HG03045 (cell line): ENCODE measurements at regions not wholly inside any gene's neighbourhood (a gene's known extent, or its start where the extent isn't known, plus 50 kb on each side); places are given as distances from the start of the nearest gene placed in this dataset.
"Not testable (repeated sequence)": the region's sequence is repeated elsewhere in the genome, so short reads cannot be mapped to it uniquely, and the experiment has no call there.

Experiments used
- ATAC-seq: cut with Tn5 transposase; IDR thresholded peaks from one replicate; pipeline ENCODE4 v1.9.1; 2021; ENCODE audit warnings: mild to moderate bottlenecking, moderate library complexity; ENCODE audit not compliant: unreplicated experiment

DNA sequence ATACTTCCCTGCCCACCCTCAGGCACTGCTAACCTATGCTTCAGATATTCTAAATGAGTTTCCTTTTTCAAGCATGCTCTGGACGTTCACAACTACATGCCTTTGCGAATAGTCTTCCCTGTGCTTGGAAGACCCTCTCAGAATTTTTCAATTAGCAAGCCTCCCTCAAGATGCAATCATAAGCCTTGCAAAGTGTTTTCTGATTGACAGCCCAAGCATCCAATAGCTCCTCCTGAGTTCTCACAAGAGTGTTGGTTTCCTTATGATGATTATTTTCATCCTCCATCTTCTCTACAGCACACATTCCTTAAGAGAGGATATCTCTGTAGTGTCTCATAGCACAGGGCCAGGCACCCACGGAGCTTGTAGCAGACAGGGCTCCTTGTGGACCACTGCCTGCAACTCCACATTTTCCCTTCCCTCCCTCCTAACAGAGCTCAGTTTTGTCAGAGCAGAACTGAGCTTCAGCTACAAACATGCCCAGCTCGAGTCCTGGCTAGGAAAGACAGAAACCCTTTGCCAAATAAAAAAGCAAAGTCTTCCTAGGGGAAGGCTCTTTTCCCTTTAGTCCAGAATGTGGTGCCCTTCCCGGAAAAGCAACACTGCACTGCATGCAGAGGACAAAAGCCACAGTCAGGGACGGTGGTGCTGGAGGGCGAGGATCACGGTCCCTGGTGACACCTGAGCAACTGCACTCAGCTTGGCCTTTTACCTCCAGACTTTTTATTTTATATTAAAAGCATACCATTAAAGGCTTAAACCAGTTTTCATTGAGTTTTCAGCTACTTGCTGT lies 819.8 kb upstream of the ID2 start:
- ATAC-seq = no peak

GRCh38 chr2:7866104-7866503 lies 815.8 kb upstream of the ID2 start:
- ATAC-seq = no peak

GRCh38 chr2:7866825-7867224 lies 815.0 kb upstream of the ID2 start:
- no peak for ATAC-seq

GRCh38 chr2:7867867-7868266 lies 814.0 kb upstream of the ID2 start:
- no peak for ATAC-seq

- no peak for ATAC-seq
Observed at GRCh38 chr2:7868836-7869235, 813.0 kb upstream of the ID2 start.

DNA sequence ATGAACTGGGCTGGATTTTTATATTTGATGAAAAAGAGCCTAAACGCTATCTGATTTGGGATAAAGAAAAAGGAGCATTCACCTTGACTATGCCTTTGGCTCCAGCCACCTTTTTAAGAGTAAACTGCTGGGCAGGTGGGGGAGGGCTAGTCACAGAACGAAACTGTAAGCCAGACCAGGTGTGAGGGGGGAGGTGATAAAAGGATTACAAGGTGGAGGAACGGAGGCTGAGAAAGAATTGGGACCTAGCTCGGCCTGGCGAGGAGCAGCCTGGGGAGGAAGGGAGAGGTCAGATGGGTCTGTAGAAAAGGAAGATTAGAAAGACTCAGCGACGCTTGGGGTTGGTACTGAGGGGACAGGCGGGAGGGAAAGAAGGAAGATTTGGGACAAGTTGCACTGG lies 805.4 kb upstream of the ID2 start:
- ATAC-seq = not testable (repeated sequence)

GRCh38 chr2:7878266-7878665 lies 803.6 kb upstream of the ID2 start:
- not testable (repeated sequence) for ATAC-seq

DNA sequence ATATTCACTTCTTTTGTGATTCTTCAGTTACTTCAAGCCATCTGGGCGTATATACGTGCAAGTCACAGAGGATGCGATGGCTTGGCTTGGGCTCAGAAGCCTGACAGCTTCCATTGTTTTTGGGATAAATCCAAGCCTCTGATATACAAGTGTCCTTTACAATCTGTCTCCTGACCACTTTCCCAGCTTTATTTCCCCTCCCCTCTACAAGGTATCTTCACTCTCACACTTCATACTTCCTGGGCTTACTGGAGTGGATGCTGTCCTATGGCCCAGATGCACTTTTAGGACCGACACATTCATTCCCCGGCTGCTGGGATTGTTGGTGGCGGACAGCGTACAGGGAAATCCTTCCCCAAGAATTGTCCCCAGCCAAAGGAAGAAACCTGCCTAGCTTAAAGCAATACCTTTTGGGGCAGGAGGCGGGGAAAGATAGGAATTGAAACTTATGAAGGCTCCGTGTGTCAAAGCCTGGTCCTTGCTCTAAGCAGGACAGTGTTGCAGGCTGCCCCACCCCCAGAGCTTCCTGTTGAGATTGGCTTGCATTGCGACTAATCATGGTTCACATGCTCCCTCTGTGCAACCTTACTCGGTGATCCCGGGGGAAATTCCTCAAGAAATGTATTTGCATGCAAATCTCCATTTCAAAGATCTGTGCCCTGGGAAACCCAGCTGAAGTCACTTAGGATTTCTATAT lies 802.9 kb upstream of the ID2 start:
- no peak for ATAC-seq

DNA sequence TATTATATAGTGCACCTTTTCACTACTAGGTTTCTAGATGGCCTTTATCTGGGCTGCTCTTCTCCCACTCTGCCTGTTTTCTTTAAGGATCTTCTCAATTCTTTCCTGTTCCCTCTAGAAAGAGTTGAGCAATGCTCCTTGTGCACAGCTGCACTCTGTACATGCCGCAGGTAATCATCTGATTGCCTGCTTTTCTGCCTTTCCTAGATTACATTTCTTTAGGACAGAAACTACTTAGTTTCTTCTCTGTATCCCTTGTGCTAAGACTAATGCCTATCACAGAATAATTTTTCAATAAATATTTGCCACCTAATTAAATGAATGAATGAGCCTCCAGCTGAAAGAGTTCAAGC lies 802.4 kb upstream of the ID2 start:
- ATAC-seq = no peak

DNA sequence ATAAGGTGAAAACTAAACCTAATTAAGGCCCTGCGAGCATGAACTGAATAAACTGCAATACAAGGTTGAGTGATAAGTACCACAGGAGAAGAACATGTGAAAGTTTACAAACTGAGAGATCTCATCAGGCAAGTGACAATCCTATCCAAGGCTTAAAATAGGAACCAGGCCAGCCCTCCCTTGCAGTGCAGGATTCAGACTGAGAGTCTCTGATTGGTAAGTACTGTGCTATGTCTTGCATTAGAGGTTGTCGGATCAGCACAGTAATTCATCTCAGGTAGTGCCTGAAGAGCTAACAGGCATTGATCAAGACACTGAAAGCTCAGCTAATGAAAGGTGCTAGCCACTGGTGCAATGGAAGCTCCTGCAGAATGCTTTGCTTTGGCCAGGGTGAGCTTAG lies 801.7 kb upstream of the ID2 start:
- no peak for ATAC-seq

GRCh38 chr2:7880566-7880965 lies 801.3 kb upstream of the ID2 start:
- ATAC-seq = no peak

GRCh38 chr2:7881063-7881462 lies 800.8 kb upstream of the ID2 start:
- ATAC-seq = no peak

DNA sequence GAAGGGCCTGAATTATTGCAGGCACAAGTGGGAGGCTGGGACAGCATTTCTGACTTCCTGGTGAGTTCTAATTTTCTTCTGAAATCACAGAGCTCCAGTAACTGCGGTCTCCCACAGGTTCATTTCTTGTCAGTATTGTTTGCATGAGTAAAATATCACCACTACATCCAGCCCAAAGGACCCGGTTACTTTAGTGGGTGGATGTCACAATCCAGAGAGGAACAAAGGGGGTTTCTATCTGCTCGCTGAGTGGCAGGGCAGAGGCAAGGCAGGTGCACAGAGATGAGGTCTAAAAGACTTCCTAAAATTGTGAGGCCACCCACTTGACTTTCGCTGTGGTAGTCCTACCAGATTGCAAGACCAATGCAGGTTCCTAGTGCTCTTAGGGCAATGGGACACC lies 800.4 kb upstream of the ID2 start:
- no peak for ATAC-seq

GRCh38 chr2:7882296-7882695 lies 799.6 kb upstream of the ID2 start:
- ATAC-seq = no peak

DNA sequence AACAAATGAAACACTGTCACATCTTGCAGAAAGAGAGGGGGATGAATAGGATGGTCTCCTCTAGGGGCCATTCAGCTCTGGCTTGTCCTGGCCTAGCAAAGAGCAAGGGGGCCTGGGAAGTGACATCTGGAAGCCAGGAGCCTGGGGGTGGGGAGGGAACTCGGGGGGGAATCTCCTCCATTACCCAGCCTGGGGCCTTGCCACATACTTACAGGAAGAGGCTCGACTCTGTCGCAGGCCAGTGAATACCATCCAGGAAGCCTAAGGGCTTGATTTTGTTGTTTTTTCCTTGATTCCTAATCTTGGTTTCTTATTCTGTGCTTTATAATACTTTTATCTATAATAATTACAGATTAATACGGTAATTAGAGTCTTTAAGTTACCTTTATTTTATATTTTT lies 797.5 kb upstream of the ID2 start:
- no peak for ATAC-seq

- ATAC-seq = no peak
Observed at GRCh38 chr2:7886666-7887065, 795.2 kb upstream of the ID2 start.

GRCh38 chr2:7887441-7887840 lies 794.4 kb upstream of the ID2 start:
- no peak for ATAC-seq

DNA sequence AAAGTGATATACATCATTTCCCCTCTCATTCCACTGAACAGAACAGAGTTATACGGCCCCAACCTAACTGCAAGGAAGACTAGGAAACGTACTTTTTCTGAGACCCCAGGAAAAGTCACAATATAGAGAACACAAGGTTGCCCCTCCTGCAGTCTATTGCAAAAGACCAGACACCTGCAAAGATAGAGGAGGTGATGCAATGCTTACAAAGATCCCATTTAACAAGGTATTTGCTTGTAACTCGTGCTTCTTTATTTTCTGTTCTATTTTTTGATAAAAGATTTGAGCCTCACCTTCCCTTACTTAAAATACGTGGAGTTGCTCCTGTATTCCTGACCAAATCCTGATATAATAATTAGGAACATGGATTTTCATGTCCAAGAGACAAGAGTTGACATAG lies 793.0 kb upstream of the ID2 start:
- no peak for ATAC-seq

- ATAC-seq = no peak
Observed at GRCh38 chr2:7891312-7891711, 790.5 kb upstream of the ID2 start.

GRCh38 chr2:7895289-7895688 lies 786.6 kb upstream of the ID2 start:
- no peak for ATAC-seq

DNA sequence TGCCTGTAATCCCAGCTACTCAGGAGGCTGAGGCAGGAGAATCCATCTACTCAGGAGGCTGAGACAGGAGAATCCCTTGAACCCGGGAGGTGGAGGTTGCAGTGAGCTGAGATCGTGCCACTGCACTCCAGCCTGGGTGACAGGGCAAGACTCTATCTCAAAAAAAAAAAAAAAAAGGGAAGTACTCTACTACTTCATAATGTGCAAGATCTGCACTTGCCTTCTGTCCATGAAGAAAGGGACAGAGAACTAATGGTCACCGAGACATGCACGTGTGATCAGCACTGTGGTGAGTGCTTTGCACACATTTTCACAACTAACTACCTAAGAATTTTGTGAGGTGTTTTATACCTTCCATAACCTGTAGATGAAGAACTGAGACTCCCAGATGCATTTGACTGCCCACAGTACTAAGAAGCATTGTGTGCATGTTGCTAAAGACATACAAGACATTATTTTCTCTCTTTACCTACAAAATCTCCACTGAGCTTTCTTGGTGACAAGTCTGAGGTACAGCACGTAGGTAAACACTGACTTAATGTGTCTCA lies 784.8 kb upstream of the ID2 start:
- ATAC-seq = no peak

DNA sequence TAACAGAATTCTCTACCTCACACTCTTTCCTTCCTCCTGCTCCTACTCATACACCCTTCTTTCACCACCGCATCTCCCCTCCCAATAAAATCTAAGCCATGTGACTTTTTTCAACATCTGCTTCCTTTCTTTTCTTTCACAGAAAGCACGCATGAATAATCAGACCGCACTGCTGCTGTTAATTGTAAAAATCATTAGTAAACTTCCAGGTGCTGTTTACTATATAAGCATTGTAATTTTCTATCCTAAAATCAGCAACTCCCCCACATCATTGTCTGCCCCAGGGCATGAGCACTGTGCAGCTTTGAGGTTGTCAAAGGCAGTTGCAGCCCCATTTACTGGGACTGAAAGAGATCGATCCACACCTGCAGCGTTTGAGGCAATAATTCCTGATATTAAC lies 782.6 kb upstream of the ID2 start:
- ATAC-seq = no peak
